Heart left ventricle (tissue), 16 donors: ENCODE measurements at regions not wholly inside any gene's neighbourhood (a gene's known extent, or its start where the extent isn't known, plus 50 kb on each side); places are given as distances from the start of the nearest gene placed in this dataset.

Source experiments
- ATAC-seq, 4 donors: fragments of 200-7000 bp; cut with Tn5 transposase; one replicate each; pipeline ENCODE4 v1.9.1; 2020 to 2022; ENCODE audit warnings: moderate library complexity in 4 of 4, mild to moderate bottlenecking in 3 of 4, moderate number of reproducible peaks in 1 of 4
- DNase-seq, 5 donors: peaks; one replicate each; pipeline ENCODE4 v3.0.0-alpha.2; 2020
- H3K27ac ChIP-seq, 12 donors: fragments of 200-600 bp; sonication (generic) in 4 of 12; one replicate each; pipeline versions ENCODE4 v1.5.0 to v1.8.0; 2016 to 2022; ENCODE audit warnings: mild to moderate bottlenecking in 2 of 12
- H3K27me3 ChIP-seq, 9 donors: fragments of 200-600 bp; sonication (generic) in 2 of 9; one replicate each; pipeline versions ENCODE4 v1.5.1 to v1.8.0; 2016 to 2022; ENCODE audit warnings: mild to moderate bottlenecking in 3 of 9
- H3K36me3 ChIP-seq, 9 donors: fragments of 200-600 bp; sonication (generic) in 2 of 9; one replicate each; pipeline versions ENCODE4 v1.5.0 to v1.8.0; 2018 to 2022; ENCODE audit warnings: mild to moderate bottlenecking in 2 of 9
- H3K4me1 ChIP-seq, 12 donors: fragments of 200-600 bp; sonication (generic) in 4 of 12; one replicate each; pipeline versions ENCODE4 v1.5.0 to v1.8.0; 2016 to 2022; ENCODE audit warnings: mild to moderate bottlenecking in 3 of 12
- H3K4me3 ChIP-seq, 12 donors: fragments of 200-600 bp; sonication (generic) in 4 of 12; one replicate each; pipeline versions ENCODE4 v1.5.0 to v1.8.0; 2017 to 2022; ENCODE audit warnings: mild to moderate bottlenecking in 9 of 12, moderate library complexity in 4 of 12
- H3K9me3 ChIP-seq, 12 donors: fragments of 200-600 bp; sonication (generic) in 4 of 12; one replicate each; pipeline versions ENCODE4 v1.5.0 to v1.8.0; 2016 to 2022; ENCODE audit warnings: mild to moderate bottlenecking in 1 of 12
- CTCF ChIP-seq, 12 donors: fragments of 200-600 bp; sonication (generic) in 4 of 12; IDR thresholded peaks; one replicate each; pipeline versions ENCODE4 v1.5.0 to v1.8.0; 2018 to 2022; ENCODE audit warnings: antibody characterized with exemption in 12 of 12, mild to moderate bottlenecking in 5 of 12
- POLR2A ChIP-seq, 2 donors: fragments of 450-650 bp; IDR thresholded peaks; one replicate each; pipeline ENCODE4 v1.6.1; 2017; ENCODE audit warnings: antibody characterized with exemption in 2 of 2, mild to moderate bottlenecking in 2 of 2, moderate library complexity in 2 of 2
- WGBS, 4 donors: extraction: QIAGEN DNeasy Blood & Tissue Kit in 2 of 4; methylation state at CpG; one replicate each; pipeline versions ENCODE4 v1.1.5 to v1.1.7; 2013 to 2018; 5-methylcytosine and 5-hydroxymethylcytosine counted together
- intact Hi-C, 10 donors: fragments of 100-400 bp; cut with DNase I; formaldehyde crosslinking; loops; one replicate each; pipeline versions ENCODE4 v1.11.1 to v1.14.2; 2022
- donor health status: ischemic (EF 13 %, LVEDD 7.1; RV severe dilation, severe dysfunction).
- donor health status: healthy with polysubstance abuse.
- donor health status: DM: no; HTN: yes; CAD: no.
- donor health status: DM: no; HTN: no; CAD: no.
- donor health status: ischemic (EF 25% LVEDD 6.9; RV normal size, moderate dysfunction).
- donor health status: ischemic (EF 25% LVEDD 5.7; RV mildly dilated, moderate dysfunction).
- donor health status: healthy.
- donor health status: DM: yes; HTN: yes; CAD: no.
- donor health status: ischemic (EF 35%, LVEDD 5.7; RV mildly dilated, moderate dysfunction).
- donor health status: nonischemic (EF 11% LVEDD 7.7; RV severe dilation, severe dysfunction).
- donor health status: DM: yes; HTN: yes; CAD: no.
- donor health status: PGD.
- donor health status: ischemic (EF 29% LVEDD 5.4; RV normal size, mild dysfunction).
- donor health status: nonischemic (EF 23%, LVEDD 6.1; RV moderate dilation, normal function).

- intact Hi-C loops, result no loop called here
- ATAC-seq (no peak), DNase-seq (no peak)
- no peak for TF ChIP-seq POLR2A (IDR thresholded peaks at IDR 0.05)
- no peak for TF ChIP-seq CTCF (IDR thresholded peaks at IDR 0.05)
- Histone ChIP-seq H3K36me3 (no peaks in the 10 kb centered on the region), H3K4me3 (no peak overlapping the region), H3K27me3 (no peaks in the 10 kb centered on the region), H3K9me3 (peaks cover 0 to 2% (median 0%) of the 10 kb centered on the region in 12 donors), H3K27ac (no peak overlapping the region), H3K4me1 (no peaks in the 10 kb centered on the region)
- WGBS, 4 donors, result 82 to 92% (median 88%) methylated on average over 1 of the region's 1 CpG
Measured at GRCh38 chr16:60478810-60479209, 1557.4 kb downstream of the CDH8 start.

- ATAC-seq (no peak), DNase-seq (no peak)
- Histone ChIP-seq H3K4me3 (no peak overlapping the region), H3K27ac (no peak overlapping the region), H3K4me1 (no peaks in the 10 kb centered on the region), H3K9me3 (peaks cover 0 to 21% (median 2%) of the 10 kb centered on the region in 12 donors), H3K36me3 (no peaks in the 10 kb centered on the region), H3K27me3 (no peaks in the 10 kb centered on the region)
- TF ChIP-seq POLR2A (IDR thresholded peaks at IDR 0.05), result no peak
- no peak for TF ChIP-seq CTCF (IDR thresholded peaks at IDR 0.05)
- intact Hi-C loops, result no loop called here
- 62 to 82% (median 72%) methylated on average over 1 of the region's 1 CpG for WGBS, 4 donors
Measured at GRCh38 chr16:60463986-60464385, 1572.3 kb downstream of the CDH8 start.

GRCh38 chr16:60459463-60459862, 1576.8 kb downstream of the CDH8 start:
- Histone ChIP-seq H3K36me3 (no peaks in the 10 kb centered on the region), H3K27ac (no peak overlapping the region), H3K4me3 (no peak overlapping the region), H3K4me1 (no peaks in the 10 kb centered on the region), H3K27me3 (no peaks in the 10 kb centered on the region), H3K9me3 (peaks cover 0 to 13% (median 0%) of the 10 kb centered on the region in 12 donors)
- no peak for TF ChIP-seq CTCF (IDR thresholded peaks at IDR 0.05)
- TF ChIP-seq POLR2A (IDR thresholded peaks at IDR 0.05), result no peak
- ATAC-seq (no peak), DNase-seq (no peak)
- intact Hi-C loops, result no loop called here
- 76 to 80% (median 77%) methylated on average over 2 of the region's 2 CpGs for WGBS, 4 donors

- H3K27ac ChIP-seq, result no peak overlapping the region
- H3K4me3 ChIP-seq, result no peak overlapping the region
- no peak for DNase-seq
- no peaks in the 10 kb centered on the region for H3K27me3 ChIP-seq
- 36 to 42% (median 37%) methylated on average over 1 of the region's 1 CpG for WGBS, 4 donors
- H3K36me3 ChIP-seq, result no peaks in the 10 kb centered on the region
- no peak for TF ChIP-seq CTCF (IDR thresholded peaks at IDR 0.05)
- TF ChIP-seq POLR2A (IDR thresholded peaks at IDR 0.05), result no peak
- no peak for ATAC-seq
- no peaks in the 10 kb centered on the region for H3K4me1 ChIP-seq
- intact Hi-C loops, result no loop called here
- H3K9me3 ChIP-seq, result peaks cover 0 to 13% (median 0%) of the 10 kb centered on the region in 12 donors
Measured at GRCh38 chr16:60458255-60458654, 1578.0 kb downstream of the CDH8 start.
